HG02678 (cell line): ENCODE measurements at regions not wholly inside any gene's neighbourhood (a gene's known extent, or its start where the extent isn't known, plus 50 kb on each side); places are given as distances from the start of the nearest gene placed in this dataset.

Experiments
- ATAC-seq: cut with Tn5 transposase; IDR thresholded peaks from one replicate; pipeline ENCODE4 v1.9.1; 2021; ENCODE audit warnings: mild to moderate bottlenecking, moderate library complexity; ENCODE audit not compliant: unreplicated experiment

- no peak for ATAC-seq
Measured at GRCh38 chr12:63321373-63321772, 170.4 kb upstream of the AVPR1A start.

GRCh38 chr12:63319936-63320633 is 169.1 kb upstream of the AVPR1A start:
- no peak for ATAC-seq

- ATAC-seq = peak; percentile 71
Measured at GRCh38 chr12:63319386-63319785, 168.4 kb upstream of the AVPR1A start.

DNA sequence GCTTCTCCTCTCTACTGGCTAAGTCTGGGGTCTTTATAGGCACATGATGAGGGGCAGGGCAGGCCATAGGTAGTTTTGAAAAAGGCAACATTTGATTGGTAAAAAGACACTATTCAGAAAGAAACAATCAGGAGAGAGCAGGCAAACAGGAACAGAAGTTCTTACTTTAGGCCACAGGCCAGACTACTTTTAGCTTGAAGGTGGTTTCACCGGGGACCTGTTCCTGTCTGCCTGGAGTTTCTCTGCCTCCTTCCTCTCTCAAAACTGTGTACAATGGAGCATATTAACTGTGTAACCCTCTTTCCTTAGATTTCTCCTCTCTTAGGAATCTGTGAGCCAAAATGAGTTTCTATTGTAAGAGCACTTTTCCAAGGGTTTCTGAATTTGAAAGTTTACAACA is 167.9 kb upstream of the AVPR1A start:
- ATAC-seq = no peak

DNA sequence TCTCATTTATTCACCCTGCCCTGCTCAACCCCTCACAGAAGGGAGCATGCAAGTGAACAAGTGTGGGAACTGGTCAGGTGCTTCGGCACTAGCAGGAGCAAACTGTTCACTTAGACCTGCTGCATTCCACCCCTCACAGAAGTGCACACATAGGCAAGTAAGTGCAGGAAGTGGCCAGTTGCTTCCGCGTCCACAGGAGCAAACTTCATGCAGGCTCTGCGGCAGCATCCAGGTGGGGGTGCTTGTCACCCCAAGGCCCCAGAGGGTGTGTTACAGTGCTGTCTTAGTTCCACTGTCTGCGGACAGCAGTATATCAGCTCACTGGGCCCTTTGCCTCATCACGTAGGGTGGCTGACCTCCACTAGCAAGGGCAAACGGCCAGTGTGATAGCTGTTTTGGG is 167.3 kb upstream of the AVPR1A start:
- ATAC-seq = no peak

GRCh38 chr12:63317880-63318279 is 166.9 kb upstream of the AVPR1A start:
- no peak for ATAC-seq

GRCh38 chr12:63317286-63317846 is 166.4 kb upstream of the AVPR1A start:
- no peak for ATAC-seq

- ATAC-seq = no peak
Measured at GRCh38 chr12:63313139-63313538, 162.1 kb upstream of the AVPR1A start.

GRCh38 chr12:63308671-63309070 is 157.7 kb upstream of the AVPR1A start:
- no peak for ATAC-seq

DNA sequence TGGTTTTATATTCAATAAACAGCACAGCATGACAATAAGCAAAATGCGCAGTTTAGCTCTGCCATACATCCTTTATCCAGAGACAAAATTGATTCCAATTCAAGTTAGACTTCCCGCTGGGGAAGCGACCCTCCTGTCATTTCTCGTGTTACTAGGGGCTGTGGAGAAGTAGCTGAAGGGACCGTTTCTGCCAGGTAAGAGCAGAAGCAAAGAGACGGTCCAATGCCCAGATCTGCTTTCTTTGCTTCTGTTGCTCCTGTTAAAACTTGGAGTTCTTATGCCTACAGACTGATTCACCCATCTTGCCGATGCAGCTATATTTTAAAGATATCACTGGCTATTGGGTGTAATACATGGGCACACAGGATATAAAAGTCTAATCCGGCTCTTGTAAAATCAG is 156.8 kb upstream of the AVPR1A start:
- no peak for ATAC-seq

DNA sequence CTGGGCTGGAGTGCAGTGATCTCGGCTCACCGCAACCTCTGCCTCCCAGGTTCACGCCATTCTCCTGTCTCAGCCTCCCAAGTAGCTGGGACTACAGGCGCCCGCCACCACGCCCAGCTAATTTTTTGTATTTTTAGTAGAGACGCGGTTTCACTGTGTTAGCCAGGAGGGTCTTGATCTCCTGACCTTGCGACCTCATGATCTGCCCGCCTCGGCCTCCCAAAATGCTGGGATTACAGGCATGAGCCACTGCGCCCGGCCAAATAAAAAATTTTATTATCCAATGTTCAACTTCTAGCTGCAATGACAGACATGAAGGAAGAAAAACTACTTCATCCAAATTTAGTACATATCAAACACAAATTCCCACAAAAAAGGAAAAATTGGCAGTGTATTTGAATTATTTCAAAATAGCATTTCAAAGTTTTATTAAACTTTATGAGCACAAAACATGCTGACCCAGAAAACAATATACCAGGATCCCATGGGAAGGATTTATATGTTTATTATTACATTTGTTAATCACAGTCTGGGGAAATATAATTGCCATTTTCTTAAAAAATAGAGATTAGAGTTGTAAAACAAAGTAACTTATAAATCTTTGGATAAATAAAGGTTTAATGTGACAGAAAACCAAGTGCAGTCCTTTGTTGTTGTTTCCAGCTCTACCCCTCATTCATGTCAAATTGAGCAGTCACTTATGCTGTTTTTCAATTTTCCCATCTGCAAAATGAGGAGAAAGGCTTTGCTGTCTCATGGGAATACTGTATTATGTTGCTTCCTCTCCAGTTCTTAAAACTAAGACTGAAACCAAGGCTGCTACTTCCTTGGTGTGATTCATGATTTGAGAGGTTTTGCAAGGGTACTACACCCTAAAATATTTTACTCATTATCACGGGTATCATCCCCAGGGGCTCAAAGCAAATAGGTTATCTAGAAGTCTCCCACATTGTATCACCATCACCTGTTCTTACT is 155.2 kb upstream of the AVPR1A start:
- peak; percentile 35 for ATAC-seq

GRCh38 chr12:63304887-63305316 is 153.9 kb upstream of the AVPR1A start:
- ATAC-seq = peak; percentile 53

- ATAC-seq = peak; percentile 32
Measured at GRCh38 chr12:63302941-63303536, 152.0 kb upstream of the AVPR1A start.

DNA sequence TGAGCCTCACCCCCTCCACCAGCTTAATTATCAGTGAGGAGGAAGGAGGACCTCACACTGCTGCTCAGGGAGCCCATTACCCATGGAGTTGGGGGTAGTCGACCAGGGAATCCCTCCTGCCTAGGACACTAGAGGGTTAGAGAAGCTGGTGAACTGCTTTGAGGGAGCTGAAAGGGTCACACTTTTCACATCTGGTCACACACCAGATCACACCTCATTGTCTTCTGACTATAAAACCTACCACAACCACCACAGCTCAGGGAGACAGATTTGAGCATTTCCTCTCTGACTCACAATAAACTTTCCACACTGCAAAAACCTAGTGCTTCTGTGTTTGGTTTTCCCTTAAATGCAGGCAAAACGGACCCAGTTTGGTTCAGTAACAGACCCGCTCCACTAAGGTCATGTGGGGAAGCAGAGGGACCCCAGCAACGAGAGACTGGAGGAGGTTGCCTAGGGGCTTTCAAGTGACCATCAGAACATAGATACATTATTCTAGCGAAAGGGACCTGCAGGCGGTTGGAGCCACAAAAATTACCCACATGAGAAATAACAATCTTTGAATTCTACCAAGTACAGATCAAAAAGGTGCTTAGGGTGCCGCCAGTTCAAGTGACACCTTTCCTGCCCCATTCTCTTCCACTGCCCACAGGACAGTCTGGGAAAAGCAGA is 151.4 kb upstream of the AVPR1A start:
- peak; percentile 71 for ATAC-seq

DNA sequence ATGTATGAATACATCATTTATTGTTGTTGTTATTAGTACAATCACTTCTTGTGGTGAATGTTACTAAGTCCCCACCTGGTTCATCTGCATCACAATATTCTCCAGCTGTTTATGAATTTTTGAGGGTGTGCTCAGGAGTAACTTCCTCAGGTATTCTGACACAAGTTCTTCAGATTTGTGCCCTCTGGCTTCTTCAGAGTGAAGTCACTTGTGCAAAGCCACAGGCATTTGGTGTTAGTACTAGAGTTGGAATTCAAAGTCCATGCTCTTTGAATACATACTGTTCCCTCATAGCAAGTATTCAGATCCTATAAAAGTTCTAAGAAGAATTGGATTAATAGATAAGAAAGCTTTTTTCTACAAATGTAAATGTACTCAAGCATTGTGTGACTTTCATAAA is 150.3 kb upstream of the AVPR1A start:
- no peak for ATAC-seq

- ATAC-seq = no peak
Measured at GRCh38 chr12:63298386-63298930, 147.5 kb upstream of the AVPR1A start.

DNA sequence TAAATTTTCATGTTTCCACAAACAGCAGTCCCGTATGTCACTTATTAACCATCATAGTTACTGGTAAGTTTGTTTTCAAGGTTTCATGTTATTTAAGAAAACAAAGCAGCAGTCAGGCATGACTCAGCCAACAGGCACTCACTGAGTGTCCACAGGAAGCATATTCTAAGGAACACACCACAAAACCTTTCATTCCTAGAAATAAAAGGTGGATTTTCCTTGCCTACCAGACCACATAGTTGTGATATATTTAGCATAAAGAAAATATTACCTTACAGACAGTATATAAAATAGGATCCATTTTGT is 143.3 kb upstream of the AVPR1A start:
- ATAC-seq = peak; percentile 86

- ATAC-seq = no peak
Measured at GRCh38 chr12:63292471-63293221, 141.6 kb upstream of the AVPR1A start.

- ATAC-seq = peak; percentile 84
Measured at GRCh38 chr12:63276537-63277365, 125.8 kb upstream of the AVPR1A start.
